Forelimb muscle (tissue), 1 donor: ENCODE measurements at regions not wholly inside any gene's neighbourhood (a gene's known extent, or its start where the extent isn't known, plus 50 kb on each side); places are given as distances from the start of the nearest gene placed in this dataset.

Experiments used
- DNase-seq: peaks from one replicate; pipeline ENCODE4 v3.0.0-alpha.2; 2013; ENCODE audit warnings: low read depth

DNA sequence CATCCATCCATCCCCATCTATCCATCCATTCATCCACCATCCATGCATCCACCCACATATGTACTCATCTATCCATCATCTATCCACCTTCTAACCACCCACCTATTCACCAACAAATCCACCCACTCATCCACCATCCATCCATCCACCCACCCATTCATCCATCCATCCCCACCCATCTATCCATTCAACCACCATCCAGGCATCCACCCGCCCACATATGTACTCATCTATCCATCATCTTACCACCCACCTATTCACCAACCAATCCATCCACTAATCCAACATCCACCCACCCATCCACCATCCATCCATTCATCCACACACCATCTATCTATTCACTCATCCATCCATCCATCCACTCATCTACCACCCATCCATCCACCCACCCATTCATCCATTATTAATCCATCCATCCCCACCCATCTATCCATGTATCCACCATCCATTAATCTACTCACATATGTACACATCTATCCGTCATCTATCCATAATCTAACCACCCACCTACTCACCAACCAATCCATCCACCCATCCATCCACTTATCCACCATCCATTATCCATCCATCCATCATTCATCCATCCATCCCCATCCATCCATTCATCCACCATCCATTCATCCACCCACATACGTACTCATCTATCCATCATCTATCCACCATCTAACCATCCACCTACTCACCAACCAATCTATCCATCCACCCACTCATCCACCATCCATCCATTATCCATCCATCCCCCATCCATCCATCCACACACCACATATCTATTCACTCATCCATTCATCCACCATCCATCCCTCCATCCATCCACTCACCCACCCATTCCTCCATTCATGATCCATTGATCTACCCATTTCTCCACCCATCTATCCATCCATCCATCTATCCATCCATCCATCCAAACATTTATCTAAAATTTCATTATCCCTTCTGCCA is 940.0 kb downstream of the BRD1 start:
- DNase-seq: no peak

GRCh38 chr22:48886604-48887393 is 940.9 kb downstream of the BRD1 start:
- DNase-seq: no peak

DNA sequence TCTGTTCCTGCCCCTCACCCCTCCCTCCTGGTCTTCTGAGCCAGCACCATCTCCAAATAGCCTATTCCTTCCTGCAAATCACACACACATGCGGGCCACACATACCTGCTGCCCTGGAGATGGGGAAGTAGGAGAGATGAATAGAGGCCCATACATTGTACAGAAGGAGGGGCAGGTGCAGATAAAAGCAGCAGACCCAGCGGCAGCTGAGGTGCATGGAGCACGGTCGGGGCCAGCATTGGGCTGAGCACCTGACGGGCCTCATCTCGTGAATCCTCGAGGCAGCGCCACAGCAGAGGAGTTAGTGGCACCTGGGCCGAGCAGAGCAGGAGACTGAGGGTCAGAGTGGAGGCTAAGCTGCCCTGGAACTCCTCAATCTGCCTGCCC is 941.8 kb downstream of the BRD1 start:
- DNase-seq: no peak

DNA sequence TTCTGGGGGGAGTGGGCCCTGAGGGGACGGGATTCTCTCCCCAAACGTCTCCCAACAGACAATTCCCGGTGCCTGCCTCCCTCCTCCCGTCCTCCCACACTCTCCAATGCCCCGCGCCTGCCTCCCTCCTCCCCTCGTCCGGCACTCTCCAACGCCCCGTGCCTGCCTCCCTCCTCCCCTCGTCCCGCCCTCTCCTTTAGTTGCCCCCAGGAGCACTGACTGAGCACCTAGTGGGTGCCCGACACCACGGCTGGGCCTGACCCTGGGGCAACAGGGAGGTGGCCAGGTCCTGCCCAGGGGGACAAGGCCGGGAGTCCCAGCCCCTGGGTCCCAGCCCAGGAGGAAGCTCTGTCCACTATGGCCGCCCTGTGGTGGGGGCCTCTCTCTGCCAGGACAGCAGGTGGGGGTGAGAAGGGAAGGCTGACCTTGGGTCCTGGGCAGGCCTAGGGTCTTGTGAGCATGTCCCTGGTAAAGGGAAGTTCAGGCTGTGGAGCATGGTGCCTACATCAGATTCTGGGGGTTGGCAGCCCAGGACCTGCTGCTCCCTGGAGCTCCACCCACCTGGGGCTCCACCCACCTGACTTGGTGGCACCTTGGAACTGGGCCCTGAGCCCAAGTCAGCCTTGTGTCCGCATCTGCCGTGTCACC is 942.3 kb downstream of the BRD1 start:
- no peak for DNase-seq

DNA sequence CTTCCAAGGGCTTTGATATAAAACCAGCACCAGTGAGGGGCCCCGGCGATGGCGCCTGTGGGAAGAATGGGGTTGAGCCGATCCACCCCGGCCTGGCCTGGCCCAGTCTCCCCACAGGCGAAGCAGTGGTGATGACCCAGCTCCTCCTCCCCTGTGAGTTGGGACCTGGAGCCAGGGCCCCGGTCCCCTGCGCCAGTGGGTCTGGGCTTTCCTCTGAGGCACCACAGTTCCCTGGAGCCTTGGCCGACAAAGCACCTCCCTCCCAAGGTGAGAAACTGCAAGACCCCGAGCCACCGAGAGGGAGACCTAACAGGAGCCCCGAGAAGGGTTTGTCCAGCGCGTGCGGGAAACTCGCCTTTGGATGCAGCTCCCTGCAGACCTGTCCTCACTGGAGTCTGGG is 942.9 kb downstream of the BRD1 start:
- DNase-seq: no peak

DNA sequence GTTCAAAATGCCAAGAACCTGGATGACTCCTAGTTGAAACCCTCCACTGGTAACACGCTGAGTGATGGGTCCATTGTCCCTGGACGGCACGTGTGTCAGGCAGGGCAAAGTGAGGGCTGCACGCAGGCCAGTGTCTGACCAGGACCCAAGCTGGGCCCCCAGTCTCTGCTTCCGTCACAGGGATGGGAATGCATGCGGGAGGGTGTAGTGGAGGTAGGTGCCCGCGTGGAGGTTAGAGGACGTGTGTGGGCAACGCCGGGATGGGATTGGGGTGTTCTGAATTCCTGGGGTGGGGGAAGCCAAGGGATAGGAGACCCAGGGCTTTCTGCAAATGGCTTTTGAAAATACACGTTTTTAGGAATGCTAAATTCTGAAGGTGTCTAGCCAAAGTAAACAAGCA is 943.3 kb downstream of the BRD1 start:
- no peak for DNase-seq

GRCh38 chr22:48883211-48883960 is 944.3 kb downstream of the BRD1 start:
- no peak for DNase-seq

GRCh38 chr22:48882636-48883200 is 945.0 kb downstream of the BRD1 start:
- no peak for DNase-seq

DNA sequence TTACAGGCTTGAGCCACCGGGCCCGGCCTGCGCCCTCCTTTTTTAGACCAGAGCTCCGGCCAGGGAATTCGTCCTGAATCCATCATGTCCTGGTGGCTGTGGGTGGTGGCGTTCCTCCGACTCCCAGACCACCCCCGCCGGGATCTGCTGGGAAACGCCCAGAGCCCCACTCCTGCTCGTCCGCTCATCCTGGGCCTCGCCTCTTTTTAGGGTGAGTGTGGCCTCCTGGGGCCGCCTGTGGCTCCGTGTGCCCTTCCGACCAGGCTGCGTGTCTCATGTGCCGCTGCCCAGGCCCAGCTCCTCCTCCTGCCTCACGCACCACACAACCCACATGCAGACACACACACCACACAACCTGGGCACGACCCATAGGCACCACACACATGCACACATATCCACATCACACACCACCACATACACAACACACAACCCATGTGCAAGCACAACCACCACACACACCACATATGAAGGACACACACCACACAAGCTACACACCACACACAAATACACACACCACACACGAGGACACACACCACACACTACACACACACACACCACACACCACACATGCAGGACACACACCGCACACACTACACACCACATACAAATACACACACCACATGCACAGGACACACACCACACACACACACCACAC is 946.2 kb downstream of the BRD1 start:
- DNase-seq: no peak

DNA sequence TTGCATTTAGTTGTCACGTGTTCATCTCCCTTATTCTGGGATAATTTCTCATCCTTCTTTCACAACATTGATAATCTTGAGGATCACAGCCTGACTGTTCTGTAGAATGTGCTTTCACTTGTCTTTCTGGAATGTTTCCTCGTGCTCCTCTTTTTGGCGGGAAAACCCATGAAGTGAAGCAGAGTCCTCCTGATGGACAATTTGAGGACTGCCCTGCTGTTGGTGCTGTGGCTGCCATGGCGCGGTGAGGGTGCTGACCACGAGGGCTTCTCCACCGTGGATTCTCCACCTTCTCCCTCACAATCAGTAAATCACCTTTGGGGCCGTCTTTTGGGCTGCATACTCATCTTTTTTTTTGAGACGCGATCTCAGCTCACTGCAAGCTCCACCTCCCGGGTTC is 946.9 kb downstream of the BRD1 start:
- no peak for DNase-seq

- DNase-seq: no peak
Observed at GRCh38 chr22:48876951-48877350, 950.7 kb downstream of the BRD1 start.

DNA sequence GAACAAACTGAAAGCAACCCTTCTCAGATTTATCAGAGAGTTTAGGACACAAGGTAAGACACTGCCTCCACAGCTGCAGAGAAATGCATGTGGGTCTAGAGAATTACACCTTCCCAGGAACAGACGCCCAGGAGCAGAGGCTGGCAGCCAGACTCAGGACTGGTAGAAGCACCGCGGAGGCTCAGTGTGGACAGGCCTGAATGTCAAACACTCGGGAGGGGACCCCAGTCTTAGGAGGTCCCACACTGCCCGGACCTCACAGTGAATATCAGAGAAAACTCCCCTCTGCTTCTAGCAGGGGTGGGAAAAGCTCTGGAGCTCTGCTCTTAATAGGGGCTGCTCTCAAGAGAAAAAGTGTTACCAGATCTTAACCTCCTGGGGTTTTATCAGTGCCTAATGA is 952.7 kb downstream of the BRD1 start:
- no peak for DNase-seq

GRCh38 chr22:48873191-48873520 is 954.5 kb downstream of the BRD1 start:
- DNase-seq: no peak

- DNase-seq: no peak
Observed at GRCh38 chr22:48872271-48873190, 955.1 kb downstream of the BRD1 start.

DNA sequence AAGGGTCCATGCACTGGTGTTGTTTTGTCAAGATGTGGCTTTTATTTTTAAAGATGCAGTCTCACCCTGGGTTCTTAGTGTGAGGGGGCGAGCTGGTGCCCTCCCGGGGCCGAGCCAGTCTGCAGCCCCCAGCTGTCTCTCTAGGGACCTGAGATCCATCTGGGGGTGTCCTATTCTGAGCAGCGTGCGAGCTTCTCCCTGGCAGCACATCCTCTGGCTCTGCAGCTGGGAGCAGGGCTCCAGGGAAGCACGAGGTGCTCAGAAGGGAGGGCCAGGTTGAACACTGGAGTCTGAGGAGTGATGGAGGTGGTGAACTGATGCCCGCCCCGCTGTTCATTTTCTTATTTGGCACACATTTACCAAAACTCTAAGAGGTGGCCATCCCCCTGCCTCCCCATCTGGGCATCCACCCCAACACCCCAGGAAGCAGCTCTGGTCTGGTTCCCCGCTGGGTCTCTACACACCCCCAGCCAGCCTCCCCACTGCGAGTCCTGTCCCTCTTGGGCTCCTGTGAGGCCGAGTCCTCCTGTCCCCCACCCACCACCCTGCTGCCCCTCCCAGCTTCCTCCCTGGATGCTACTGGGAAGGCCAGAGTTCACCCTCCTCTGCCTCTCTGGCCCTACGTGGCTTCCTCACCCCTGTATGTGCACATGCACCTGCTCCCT is 956.4 kb downstream of the BRD1 start:
- DNase-seq: no peak

- DNase-seq: no peak
Observed at GRCh38 chr22:48870436-48870835, 957.2 kb downstream of the BRD1 start.

DNA sequence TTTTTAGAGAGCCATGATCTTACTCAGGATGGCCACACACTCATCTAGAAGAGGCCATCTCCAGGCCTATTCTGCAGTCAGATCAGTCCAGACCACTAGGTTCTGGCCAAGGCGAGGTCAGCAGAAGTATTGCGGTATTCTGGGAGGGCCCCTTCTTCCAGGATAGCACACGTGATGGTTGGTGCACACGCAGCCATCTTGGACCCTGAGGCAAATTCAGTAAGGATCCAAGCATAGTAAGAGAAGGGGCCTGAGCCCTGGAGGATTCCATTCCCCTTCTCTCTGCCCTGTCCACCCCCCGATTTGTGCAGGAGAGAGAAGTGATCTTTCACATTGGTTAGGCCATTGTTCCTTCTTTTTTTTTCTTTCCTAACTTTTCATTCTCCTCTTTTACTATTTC is 957.9 kb downstream of the BRD1 start:
- DNase-seq: no peak

- no peak for DNase-seq
Observed at GRCh38 chr22:48869161-48869560, 958.5 kb downstream of the BRD1 start.

DNA sequence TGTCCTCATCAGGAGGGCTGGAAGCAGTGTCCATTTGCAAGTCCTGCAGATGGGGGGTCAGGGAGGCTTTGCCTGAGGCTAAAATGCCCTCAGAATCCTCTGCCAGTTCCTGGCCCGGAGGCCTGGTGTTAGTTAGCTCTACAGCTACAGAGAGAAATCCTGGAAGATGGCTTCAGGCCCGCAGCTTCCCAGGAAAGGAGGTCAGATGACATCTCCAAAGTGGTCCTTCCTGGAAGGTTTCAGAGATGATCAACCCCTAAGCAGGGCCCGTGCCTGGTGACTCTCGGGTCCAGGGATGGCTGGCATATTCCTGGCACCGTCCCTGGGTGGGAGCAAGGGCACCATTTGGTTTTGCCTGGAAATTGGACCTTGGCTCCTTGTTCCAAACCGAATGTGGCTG is 959.1 kb downstream of the BRD1 start:
- DNase-seq: no peak
